ENCODE measurements at regions not wholly inside any gene's neighbourhood (a gene's known extent, or its start where the extent isn't known, plus 50 kb on each side); places are given as distances from the start of the nearest gene placed in this dataset.

DNA sequence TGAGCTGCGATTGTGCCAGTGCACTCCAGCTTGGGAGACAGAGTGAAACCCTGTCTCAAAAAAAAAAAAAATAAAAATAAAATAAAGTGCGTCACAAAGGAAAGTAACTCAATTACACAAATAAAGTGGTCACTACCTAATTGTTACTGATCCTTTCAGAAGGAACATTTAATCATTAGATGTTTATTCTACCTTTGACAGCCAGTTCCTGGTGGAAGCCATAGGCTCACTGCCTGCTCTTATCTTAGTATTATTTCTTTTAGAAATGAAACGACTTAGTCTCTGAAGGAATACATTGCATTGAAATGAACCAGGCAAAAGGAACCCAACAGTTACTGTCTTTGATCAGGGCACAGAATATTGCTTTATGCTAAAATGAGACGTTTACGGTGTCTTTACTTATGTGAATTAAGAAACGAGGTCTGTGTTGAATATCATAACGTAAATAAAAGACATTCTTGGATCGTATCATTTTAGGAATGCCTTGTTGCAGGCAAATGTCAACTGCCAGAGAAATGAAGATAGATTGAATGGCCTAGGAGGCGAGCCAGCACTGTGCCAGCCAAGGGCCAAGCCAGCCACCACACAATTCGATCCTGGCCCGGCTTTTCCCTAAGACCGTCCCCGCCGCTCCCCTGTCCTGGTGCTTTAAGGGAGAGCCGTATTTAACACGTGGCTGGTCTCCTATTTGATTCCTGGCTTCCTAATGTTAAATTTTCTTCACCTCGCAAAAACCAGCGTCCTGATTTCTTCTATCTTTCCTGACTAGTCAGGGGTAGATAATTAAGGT, 136.7 kb upstream of the GMDS start:
- no peak for DNase-seq (ENCODE audit: low read depth in 3 of 3, low spot score in 1 of 3)

DNA sequence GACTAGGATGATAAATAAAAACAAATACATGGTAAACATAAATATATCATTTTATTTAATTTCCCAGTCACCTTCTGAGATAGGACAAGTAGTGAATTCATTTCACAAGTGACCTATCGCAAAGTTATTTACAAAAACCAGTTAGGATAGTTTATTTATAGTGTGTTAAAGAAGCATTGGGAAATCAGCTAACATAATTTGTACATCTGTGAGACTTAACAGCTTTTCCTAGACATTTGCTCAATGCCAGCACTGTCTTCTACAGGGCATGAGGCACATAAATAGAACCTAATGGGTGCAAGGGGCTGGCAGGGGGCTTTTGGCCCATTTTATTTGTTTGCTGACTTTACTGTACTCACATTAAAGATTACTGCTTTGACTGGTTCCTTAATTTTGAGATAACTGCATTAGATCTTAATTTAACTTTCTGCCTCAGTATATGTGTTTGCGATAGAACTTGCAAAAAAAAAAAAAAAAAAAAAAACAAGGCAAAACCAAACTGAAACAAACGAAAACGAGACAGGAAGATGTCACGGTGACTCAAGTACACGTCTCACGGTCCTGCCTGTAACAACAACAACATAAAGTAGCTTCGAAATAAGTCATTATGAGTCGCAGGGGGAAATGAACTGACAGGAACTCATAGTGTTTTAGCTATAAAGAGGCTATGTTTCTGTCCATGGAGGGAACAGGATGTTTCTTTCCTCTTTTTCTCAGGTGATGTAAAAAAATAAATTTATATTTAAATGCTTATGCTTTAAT, 133.7 kb upstream of the GMDS start:
- no peak for DNase-seq (ENCODE audit: low read depth in 3 of 3, low spot score in 1 of 3)

DNA sequence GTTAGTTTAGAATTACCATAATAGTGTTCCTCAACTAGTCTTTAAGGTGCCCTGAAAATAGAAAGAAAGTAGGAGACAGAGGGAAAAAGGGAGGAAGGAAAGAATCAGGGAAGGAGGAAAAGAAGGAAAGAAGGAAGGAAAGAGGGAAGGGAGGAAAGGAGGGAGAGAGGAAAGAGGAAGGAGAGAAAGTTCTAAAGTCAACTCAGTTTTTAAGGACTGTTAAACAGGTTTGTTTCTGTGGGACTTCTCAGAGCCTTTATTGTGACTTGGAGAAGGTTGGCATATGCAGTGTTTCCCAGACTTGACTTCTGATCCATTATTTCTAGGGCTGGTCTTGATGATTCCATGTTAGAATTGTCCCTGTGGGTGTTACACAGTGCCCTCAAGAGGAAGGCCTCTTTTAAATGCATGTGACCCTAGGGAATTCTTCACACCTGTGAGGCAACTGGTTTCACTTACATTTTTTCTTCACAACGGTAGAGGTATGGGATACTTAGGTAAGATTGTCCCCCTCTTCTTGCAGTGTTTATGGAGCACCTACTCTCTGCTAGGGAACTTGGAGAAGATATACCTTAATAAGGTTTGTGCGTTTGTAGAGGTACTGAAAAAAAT, 132.7 kb upstream of the GMDS start:
- no peak for DNase-seq (ENCODE audit: low read depth in 3 of 3, low spot score in 1 of 3)

DNA sequence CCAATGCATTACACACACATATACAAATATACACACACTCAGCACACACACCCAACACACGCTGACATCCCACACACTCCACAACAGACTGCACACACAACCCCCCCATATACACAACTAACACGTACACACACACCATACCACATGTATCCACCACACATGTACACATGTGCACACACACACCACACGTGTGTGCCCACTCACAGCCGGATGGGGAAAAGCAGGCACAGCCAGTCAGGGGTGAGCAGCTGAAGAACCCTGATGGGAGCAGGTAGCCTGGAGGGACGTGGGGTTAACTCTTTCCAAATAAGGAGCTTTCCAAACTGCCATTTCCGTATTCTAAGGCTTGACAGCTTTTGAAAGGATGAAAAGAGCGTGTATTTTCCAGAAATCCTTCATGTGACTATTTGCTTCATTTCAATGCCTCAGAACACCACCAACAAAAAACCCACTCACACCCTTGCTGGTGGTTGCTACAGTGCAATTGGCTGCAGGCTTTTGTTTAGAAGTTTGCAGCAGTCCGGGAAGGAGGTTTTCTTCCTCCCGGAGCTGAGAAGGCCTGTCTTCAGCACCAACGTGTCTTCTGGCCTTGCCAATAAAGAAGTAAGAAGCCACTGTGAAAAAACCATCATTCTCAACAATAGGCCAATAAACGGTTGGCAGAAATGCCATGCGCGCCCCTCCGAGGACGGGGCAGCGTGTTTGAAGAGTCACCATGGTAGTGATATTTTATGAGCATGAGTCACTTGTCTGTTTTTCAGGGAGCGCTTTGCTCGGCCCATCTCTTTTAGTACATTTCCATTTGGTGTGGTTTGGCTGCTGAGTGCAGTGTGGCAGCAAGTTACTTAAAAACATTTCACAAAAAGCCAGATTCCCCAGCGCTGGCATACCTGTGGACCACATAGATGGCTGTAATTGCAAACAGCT, 131.3 kb upstream of the GMDS start:
- no peak for DNase-seq (ENCODE audit: low read depth in 3 of 3, low spot score in 1 of 3)

DNA sequence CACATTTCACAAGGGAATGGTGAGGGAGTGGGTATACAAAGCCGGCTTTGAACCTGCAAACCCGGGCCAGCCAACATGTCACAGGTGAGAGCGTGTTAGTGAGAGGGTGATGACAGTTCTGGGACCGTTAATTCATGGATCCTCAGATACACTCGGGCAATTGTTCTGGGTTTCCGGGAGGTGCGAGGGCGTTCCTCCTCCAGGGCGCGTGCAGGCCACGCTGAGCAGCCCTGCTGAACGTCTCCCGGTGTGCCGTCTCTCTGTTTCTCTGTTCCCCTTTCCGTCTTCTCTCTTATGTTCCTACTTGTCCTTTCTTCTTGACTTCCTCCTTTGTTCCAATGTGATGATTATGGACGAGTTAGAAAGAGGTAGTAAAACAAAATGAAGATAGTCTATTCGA, 130.0 kb upstream of the GMDS start:
- DNase-seq (ENCODE audit: low read depth in 3 of 3, low spot score in 1 of 3), result no peak

DNA sequence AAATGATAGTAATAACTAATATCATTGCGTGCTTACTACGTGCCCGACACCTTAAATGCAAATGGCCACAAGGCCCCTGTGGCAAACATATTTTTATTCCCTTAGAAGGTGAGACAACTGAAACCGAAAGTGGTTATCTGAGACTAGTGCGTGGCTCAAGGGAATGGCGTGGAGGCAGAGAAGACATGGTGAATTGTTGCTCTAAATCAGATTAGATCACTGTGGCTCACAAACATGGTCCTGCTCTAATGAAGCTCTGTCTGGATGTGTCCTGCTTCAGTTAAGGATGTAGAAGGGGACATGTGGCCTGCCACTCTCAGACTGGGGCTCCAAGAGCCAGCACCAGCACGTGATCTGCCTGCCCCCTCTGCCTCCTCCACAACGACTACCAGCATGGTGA, 124.2 kb upstream of the GMDS start:
- no peak for DNase-seq (ENCODE audit: low read depth in 3 of 3, low spot score in 1 of 3)

DNA sequence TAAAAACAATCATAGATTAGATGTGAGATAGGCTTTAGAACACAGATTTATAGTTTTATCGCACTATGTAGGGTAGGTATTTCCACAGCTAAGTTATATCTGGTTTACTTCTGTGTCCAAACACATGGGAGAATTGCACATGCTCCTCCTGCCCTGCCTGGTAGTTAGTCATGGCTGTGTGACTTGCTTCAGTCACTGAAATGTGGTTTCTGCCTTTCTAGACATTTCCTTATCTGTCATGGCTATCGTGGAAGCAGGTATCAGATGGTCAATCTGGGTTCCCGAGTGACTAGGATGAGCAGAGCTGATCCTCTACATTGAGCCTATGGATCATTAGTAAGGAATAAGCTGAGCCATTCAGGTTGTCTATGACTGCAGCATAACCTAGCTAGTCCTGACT, 117.8 kb upstream of the GMDS start:
- no peak for DNase-seq (ENCODE audit: low read depth in 3 of 3, low spot score in 1 of 3)

DNA sequence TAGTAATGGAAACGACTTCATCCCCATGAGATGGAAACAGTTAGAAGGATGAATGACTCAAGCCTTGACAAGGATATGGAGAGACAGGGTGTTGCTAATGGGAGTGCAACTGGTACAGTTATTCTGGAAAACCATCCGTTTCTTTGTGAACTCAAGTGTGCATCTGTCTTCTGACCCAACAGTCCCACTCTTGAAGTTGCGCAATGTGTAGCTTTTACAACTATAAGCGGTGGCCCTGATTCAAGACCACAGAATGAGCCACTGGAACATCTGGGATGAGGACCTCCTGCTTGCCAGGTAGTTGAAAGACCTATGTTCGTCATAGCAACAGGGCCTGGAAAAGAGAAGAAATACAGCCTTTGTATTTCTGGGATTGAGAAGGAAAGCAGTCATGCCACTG, 115.8 kb upstream of the GMDS start:
- DNase-seq (ENCODE audit: low read depth in 3 of 3, low spot score in 1 of 3), result no peak

DNA sequence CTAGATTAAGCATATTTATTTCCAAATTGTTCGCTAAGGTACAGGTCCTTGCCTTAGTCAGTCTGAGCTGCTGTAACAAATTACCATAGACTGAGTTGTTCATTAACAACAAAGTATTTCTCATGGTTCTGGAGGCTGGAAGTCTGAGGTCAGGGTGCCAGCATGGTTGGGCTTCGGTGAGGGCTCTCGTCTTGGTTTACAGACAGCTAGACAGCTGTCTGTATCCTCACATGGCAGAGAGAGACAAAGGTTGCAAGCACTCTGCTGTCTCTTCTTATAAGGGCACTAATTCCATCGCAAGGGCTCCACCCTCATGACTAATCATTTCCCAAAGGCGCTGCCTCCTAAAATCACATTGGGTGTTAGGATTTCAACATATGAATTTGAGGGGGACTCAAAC, 115.3 kb upstream of the GMDS start:
- no peak for DNase-seq (ENCODE audit: low read depth in 3 of 3, low spot score in 1 of 3)

DNA sequence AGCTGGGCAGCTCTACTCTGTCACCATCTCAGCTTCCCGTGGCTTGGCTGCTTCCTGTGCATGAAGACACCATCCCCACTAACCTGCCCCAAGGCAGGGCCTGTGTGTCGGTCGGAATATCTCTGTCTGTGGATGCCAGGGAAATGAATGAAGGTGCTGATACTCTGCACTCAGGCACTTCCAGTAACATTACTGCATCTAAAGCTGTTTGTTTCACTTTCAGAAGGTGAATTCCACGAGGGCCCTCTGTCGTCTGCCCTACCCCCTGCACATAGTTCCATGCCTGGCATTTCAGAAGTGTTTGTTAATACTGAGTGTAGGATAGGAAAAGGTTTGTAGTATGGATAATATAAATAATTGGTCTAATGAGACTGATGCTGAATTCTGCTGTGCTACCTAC, 114.7 kb upstream of the GMDS start:
- no peak for DNase-seq (ENCODE audit: low read depth in 3 of 3, low spot score in 1 of 3)

DNA sequence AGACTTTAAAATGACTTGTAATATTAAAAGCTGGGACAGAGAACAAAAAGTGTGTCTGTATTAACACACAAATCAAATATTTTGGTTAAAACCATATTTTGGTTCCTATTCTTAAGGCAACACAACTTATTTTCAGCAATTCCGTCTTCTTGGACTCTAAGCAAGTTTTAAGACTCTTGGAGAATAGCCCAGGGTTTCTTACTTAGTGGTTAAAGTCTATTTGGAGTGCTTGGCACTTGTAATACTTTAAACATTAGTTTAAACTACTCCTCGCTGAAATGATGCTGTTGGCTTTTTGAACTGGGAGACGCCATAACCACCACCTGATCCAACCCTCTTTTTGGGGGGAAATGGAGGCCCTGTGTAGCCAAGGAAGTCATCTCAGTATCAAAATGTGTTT, 109.7 kb upstream of the GMDS start:
- DNase-seq (ENCODE audit: low read depth in 3 of 3, low spot score in 1 of 3), result no peak

DNA sequence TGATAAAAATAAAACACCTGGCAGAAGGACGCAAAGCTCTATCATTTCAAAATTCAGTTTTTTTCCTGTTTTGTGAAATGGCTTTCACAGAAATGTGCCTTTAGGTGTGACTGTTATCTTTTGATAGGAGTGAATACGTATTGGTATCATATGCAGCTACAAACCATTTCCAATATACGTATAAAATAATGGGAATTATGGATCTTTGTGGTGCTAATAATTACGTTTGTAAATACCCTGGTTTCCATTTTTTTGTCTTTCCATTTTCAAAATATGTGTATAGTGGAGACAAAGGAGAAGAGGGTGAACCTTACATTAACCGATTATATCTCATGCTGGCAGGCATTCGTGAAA, 108.7 kb upstream of the GMDS start:
- no peak for DNase-seq (ENCODE audit: low read depth in 3 of 3, low spot score in 1 of 3)

DNA sequence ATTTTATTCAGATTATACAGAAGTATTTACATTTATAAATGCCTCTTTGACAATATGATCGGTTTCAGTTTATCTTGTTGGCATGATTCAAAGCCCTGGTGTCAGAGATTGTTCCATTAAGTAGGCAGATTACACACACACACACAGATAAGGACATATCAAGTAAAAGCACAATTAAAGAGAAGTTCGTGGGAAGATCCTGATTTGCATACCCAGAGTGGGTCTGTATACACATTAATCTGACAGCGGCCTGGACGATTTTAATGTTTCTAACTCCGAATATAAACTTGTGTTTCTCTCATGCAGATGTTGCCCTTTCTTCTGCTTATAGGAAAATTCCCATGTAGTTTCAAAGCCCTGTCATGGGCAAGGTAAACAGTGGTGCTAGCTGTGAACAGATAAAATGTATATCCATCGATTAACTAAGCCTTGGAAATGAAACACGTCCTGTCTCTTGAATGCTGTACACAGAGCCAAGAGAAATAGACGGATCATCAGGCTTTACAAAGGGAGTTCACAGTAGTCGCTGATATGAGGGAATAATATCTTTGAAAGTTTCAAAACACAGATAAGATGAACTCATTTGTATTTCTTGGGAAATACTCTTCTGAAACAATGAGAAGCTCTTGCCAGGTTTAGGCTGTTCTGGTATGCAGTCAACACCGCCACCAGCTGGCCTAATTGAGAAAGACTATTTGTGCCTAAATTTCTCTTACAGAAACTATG, 108.2 kb upstream of the GMDS start:
- DNase-seq (ENCODE audit: low read depth in 3 of 3, low spot score in 1 of 3), result peak in 1 of 3 donors; percentile 25

DNA sequence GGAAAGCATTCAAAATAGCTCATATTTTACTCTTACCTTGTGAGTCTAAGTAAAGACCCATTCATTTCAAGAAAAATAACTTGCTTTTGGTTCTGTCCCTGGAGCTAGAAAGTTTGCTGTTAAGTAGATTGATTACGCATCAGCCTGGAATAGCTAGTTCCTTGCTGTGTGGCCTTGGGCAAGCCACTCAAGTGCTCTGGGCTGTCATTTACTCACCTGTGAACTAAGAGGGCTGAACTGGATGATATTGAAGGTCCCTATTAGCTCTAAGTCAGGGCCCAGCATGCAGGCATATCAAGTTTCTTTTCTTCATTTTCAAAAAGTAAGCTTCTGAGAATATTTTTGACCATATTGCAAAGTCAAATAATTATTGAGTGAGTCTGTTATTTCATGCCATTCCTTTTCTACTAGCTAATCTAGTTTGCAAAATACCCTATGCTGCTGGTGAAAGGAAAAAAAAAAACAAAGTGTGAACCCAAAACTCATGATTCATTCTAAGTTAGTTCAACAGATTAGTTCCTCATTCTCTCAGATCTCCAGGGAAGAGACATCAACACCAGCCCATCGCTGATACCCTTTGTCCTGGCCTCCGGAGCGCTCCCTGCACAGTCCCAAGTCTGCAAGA, 106.5 kb upstream of the GMDS start:
- no peak for DNase-seq (ENCODE audit: low read depth in 3 of 3, low spot score in 1 of 3)

DNA sequence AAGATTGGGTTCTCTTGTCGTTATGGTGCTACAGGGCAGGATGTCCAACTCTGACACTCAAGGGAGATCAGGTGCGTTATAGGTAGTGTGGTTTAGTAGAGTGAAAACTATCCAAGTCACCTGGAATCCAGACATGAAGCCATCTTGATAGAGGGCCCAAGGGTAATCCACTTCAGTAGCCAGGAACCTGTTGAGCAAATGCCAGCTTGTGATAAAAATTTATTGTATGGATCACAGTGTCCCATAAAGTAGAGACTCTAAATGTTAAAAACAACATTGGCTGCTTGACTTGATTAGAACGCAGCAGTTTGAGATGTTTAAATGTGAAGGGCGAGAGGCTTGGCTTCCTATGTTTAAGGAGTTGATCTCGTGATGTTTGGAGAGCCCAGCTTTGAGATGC, 105.7 kb upstream of the GMDS start:
- no peak for DNase-seq (ENCODE audit: low read depth in 3 of 3, low spot score in 1 of 3)

DNA sequence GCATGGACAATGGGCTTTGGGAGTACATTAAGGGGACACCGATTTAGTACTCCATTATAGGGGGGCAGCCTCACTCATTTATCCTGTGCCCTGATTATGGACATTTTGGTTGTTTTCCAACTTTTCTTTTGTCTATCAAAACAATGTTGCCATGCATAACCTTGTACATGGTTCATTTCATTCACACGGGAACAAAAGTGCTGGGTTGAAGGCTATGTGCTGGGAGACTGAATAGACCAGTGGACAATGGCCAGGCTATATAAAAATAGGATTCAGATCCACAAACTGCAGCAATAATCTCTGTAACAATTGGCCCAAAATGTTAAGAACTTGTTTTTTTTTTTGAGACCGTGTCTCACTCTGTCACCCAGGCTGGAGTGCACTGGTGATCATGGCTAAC, 100.7 kb upstream of the GMDS start:
- DNase-seq (ENCODE audit: low read depth in 3 of 3, low spot score in 1 of 3), result no peak

DNA sequence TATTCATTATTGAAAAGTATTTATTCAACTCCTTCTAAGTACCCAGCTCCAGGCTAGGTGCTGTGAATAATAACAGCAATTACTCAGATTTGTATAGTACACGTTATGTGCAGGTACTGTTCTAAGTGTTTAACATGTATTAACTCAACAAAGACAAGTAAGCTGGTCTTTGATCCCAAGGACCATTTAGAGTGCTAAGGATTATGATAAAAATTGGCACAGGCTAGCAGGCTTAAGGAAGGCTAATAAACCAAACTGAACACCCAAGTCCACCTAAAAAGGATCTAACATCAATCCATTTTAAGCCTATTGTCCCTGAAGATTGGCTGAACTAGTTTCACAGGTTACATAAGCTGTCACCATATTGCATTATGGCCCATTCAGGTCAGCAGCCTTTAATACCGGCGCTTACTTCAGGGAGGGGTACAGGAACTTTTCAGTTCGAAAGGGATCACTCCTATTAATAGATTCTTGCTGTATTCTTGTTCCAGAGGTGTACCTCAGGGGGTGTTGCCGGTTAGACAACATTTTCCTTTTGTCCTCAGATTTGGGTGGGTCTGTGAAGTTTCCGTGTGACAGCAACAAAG, 99.0 kb upstream of the GMDS start:
- DNase-seq (ENCODE audit: low read depth in 3 of 3, low spot score in 1 of 3), result no peak

DNA sequence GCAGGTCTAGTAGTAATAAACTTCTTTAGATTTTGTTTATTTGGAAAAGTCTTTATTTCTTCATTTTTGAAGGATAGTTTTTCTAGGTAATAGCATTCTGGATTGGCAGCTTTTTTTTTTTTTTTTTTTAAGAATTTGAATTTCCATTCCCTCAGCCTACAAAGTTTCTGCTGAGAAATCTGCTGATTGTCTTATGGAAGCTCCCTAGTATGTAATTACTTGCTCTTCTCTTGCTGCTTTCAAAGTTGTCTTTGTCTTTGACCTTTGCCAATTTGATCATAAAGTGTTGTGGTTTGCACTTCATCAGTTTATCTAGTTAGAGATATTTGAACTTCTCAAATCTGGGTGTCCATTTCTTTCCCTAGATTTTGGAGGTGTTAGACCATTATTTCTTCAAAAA, 82.2 kb upstream of the GMDS start:
- no peak for DNase-seq (ENCODE audit: low read depth in 3 of 3, low spot score in 1 of 3)

DNA sequence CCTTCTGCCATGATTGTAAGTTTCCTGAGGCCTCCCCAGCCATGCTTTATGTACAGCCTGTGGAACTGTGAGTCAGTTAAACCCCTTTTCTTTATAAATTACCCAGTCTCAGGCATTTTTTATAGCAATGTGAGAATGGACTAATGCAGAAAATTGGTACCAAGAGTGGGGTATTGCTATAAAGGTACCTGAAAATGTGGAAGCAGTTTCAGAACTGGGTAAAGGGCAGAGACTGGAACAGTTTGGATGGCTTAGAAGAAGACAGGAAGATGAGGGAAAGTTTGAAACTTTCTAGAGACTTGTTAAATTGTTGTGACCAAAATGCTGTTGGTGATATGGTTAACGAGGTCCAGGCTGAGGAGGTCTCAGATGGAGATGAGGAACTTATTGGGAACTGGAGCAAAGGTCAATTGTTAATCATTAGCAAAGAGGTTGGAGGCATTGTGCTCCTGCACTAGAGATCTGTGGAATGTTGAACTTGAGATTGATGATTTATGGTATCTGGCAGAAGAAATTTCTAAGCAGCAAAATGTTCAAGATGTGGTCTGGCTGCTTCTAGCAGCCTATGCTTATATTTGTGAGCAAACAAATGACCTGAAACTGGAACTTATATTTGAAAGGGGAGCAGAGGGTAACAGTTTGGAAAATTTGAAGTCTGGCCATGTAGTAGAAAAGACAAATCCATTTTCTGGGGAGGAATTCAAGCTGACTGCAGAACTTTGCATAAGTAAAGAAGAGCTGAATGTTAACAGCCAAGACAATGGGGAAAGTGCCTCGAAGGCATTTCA, 79.0 kb upstream of the GMDS start:
- DNase-seq (ENCODE audit: low read depth in 3 of 3, low spot score in 1 of 3), result no peak
